A172 (cell line): ENCODE measurements at regions not wholly inside any gene's neighbourhood (a gene's known extent, or its start where the extent isn't known, plus 50 kb on each side); places are given as distances from the start of the nearest gene placed in this dataset.

Experiments
- DNase-seq: peaks from one replicate; pipeline ENCODE4 v3.0.0-alpha.2; 2015; ENCODE audit warnings: low spot score

DNA sequence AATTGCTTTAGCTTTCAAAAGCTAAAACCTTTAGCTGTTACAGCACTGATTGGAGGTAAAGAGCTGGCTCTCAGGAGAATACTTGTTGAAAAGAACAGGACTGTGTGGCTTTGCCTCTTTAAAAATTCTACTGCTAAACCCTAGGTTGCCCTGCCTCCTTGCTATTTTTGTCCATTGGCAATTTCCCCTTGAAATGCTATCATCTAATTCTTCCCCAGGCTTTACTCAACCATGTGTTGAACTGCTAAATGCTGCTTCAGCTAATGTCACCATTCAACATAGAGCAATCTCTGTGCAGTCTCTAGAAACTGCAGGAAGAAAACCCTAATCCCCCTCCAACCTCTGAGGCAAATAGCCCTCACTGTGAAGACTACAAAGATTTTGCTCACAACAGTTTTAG lies 203.7 kb upstream of the ARX start:
- DNase-seq = no peak

DNA sequence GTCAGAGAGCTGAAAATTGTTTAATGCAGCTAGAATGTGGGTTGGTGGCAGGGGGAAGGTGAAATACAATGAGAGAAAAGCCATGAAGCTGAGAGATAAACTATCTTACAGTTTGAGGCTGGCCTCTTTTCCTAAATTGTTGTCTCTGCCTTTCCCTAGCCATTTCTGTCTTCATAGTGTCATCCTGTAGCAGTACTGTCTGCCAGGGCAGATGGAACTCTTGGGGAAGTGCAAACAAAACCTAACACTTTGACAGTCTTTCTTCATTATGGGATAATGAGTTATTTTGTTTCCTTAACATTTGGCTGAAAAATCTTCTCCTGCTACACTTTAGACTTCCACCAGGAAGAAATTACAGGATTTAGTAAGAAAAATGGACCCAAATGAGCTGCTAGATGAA lies 197.8 kb upstream of the ARX start:
- no peak for DNase-seq

DNA sequence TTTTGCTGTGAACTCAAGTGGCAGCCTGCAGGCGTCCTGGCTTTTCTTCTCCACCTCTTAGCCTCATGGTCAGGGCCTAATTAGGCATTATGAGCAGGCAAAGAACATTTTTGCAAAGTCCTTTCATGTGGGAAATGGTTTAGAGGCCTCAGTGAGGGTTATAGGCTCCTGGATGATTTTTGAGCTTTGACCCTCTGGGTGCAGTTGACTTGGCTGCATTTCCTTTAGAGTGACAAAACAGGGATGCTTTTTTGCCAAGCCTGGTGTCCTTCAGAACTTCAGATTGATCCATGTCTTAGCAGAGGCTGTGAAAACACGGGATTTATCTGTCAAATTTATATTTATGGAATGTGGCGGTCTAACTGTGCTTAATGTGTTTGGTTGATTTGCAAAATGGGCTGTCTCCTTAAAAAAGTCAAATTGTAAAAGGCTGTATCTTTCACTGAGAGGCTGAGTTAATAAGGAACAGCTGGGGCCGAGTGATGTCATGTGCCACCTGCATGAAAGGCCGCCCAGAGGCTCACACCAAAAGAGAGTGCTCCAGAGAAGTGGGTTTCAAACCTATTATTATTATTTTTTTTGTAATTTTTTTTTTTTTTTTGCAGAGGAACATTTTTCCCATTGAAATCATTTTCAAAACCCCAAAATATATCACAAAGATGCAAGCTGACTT lies 192.2 kb upstream of the ARX start:
- no peak for DNase-seq

DNA sequence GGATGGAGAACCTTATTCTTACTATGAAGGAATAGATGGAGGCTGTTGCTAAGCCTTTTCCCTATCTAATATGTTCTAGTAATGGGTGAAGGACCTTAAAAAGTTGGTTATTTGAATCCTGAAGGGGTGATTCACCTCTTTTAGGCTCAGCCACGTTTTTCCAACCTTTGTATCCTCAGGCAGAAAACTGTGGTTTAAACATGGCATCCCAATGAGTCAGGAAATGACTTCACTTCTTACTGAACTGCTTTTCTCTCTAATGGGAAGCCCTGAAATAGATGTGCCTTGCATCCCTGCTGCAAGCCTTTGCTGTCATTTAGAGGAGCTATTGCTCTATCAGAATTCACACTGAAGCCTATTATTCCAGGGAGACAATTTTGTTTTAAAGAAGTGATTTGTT lies 191.0 kb upstream of the ARX start:
- peak; percentile 85 for DNase-seq

DNA sequence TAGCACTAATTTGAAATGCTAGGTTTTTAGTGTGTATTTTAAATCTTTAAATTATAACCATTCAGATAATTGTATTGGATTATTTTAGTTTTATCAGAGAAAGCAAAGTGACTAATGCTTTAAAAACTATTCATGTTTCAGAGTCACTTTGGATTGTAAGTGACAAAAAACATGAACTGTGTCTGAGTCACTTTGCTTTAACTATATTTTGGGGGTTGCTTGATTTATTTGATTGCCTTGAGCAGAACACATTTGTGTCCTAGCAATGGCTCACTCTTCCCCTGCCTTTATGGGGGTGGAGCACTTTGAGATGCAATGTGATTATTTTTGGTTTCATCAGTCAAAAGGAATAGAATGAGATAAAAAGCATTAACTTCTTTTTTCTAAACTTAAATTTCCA lies 188.4 kb upstream of the ARX start:
- peak; percentile 38 for DNase-seq

DNA sequence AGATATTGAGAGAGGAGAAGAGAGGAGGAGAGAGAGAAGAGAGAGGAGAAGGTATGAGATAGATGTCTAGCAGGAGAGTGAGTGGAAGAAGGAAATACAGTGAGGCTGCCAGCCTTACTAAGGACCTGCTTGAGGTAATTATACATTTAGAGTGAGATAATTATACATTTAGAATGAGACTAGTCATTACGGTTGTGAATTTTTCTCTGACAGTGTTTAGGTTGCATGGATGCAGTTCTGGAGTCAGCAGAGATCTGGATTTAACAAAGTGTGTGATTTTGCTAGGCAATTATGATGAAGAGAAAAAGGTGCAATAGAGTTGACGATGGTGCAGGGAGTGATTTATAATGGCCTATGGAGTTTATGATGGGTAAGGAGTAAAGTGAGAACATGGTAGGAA lies 187.1 kb upstream of the ARX start:
- no peak for DNase-seq

DNA sequence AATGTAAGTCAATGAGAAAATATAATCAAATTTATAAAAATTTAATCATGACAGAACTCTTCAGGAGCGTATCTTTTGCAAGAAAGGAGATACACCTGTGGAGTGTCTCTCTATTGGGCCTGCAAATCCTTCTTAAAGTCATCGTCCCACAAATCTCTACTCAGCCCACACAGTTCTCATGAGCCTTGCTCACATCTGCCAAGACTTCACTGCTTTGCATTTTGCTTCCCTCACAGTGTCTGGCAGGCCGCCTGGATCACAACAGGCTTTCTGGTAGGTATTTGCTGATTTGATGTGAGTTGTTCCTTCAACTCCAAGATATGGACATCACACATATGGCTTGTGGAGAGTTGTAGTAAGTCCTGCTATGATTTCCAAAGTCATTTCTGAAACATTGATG lies 183.1 kb upstream of the ARX start:
- DNase-seq = no peak

DNA sequence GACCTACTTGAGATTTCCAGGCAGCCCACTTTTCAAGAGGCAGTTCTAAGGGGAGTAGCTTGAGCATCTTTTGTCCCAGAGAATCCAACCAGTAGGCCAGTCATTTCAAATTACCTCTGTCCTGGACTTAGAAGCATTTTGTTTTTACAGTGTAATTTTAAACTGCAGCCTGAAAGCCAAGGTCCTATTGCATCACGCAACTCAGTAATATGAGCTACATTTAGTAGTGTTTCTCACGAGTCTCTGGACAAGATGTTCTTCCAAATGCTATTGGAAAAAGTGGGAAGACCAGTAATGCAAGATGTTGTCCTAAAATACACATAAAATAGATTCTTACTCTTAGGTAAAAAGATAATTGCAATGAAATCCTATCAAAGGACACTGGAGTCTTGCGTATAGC lies 182.5 kb upstream of the ARX start:
- no peak for DNase-seq

DNA sequence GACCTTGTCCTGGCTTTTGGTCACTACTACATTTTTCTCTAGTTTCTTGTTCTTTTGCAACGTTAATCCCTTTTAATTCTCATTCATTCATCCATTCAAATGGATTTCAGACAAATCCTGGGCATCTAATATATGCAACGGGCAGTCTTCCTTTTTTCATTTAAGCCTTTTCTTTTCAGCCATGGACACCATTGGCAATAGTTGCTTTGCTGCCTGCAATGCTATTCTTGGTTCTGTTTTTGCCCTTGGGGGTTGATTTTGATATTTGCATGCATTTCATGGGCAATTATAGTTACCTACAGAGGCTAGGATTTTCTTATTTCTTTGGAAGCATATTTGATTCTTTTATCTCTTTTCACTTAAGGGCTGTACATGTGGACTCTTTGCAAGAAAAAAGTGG lies 180.5 kb upstream of the ARX start:
- no peak for DNase-seq

DNA sequence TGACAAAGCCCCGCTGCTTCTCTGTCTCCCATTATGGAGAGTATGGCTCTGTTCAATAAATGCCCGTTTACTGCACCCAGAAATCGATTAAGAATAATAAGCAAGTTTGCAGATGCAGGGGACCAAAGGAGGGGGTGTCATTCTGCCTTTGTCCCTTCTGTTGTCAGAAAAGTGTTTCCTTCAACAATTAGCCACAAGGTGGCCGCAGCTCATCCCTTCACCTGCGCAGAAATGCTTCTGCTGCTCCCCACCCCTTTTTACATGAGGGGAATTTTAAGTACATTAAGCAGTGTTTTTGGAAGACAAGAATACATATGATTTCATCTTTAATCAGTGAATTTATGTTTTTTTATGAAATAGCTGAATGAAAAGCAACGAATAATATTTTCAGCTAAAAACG lies 175.6 kb upstream of the ARX start:
- DNase-seq = no peak

DNA sequence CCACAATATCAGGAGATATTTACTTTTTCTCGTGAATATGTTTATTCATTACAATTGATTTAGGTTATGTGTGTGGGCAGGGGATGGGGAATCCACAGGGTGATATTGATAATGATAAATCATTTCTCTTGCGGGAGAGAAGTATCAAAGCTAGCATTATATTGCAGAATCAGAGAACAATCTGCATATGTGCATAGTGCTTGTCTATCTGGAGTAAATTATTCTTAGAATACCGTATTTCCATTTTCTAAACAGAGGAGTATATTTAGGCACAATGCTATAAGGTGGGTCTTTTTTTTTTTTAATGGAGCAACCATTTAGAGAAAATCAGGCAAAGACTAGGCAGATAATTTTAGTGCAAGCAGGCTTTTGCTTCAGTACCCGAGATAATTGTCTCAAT lies 166.0 kb upstream of the ARX start:
- DNase-seq = no peak

DNA sequence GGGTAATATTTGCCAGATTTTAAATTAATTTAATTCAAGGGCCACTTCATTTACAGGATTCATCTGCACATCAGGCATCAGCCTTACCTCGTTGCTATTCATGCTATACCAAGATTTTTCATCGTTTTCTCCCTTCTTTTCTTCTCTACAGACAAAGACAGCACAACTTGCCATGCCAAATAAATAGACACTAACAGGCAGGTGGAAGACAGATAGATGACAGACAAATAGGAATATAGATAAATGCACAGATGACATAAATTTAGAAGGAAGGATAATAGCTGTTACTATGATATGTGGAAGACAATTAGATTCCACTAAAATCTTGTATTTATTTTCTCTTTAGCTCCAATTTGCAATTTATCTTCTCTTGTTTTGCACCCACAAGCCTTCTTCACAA lies 164.5 kb upstream of the ARX start:
- DNase-seq = no peak

DNA sequence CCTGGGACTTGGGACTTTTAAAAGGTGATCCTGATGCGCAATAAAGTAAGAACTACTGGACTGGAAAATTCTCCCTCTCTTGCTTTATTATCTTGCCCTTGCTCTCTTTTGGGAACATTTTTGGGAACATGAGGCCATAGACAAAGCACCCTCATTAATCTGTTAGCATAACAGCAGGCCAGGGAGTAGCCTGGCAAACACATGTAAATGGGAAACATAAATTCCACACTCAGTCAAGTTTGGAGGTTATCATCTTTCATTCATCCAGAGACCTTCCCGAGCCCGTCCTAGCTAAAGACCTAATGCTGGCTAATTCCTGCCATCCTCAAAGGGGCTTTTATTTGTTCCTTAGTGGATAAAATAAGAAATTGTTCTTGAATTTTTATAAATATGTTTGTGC lies 162.8 kb upstream of the ARX start:
- DNase-seq = no peak

DNA sequence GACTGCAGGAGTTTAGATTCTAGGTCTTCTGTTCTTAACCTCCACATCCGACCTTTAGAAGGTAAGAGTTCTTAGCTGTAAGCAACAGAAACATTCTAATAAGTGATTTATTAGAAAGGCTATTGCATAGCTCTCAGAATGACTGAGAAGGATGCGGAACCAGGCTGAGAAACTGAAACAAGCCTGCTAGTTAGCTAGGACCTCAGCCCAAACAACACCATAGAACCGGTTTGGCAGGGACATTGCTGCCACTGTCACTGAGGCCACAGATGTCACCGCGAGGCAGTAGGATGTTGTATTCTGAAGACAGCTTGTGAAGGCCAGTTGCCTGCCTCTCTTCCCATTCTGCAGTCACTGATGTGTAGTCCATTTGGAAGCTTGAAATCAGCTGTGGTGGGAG lies 160.0 kb upstream of the ARX start:
- no peak for DNase-seq

DNA sequence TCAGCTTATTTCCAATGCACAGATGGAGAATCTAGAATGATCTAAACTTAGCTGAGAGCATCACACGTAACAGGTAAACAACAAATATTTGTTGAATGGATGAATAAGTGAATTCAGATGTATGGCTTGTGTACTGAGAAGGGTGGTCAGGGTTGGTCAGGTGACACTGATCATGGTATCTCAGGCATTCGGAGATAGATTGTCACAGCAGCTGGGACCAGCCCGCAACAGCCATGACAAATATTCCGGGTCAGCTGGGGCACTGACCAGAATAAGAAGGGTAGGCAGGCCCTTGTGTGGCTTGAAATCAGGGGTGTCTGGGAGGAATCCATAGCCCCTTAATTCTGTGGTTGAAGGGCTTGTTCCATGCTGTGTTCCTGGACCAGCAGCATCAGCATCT lies 159.4 kb upstream of the ARX start:
- DNase-seq = no peak

DNA sequence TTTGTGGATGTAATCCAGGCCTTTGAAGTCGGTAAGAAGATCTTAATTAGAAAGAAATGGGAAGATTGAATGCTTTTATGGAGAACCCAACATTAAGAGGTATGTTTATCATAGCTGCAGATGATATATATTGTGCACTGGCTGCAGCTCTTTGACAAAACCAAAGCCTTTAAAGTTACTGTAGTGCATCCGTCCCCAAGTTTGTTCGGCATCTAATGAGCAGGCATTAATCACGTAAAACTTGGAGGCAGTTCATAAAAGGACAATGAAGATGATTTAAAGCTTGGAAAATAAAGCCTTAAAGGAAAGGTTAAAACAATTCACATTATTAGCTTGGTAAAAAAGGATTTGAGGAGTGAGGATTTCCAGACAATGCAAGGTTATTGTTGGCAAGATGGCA lies 150.8 kb upstream of the ARX start:
- DNase-seq = peak; percentile 4

DNA sequence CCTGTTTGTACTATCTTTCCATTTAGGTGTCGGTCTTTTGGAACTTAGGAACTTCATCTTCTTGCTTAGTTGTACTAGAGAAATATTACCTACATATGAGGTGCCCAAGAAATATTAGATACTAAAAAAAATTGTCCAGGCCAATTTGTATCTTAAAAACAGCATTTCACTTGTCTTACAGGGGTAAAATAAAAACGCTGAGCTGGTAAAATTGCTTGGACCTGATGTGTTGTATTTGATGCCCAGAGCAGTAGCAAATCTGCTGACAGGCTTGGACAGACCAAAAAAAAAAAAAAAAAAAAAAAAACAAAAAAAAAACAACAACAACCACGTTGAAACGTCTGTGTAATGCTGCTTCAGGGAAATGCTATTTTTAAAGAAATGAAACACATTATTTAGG lies 150.4 kb upstream of the ARX start:
- DNase-seq = no peak

DNA sequence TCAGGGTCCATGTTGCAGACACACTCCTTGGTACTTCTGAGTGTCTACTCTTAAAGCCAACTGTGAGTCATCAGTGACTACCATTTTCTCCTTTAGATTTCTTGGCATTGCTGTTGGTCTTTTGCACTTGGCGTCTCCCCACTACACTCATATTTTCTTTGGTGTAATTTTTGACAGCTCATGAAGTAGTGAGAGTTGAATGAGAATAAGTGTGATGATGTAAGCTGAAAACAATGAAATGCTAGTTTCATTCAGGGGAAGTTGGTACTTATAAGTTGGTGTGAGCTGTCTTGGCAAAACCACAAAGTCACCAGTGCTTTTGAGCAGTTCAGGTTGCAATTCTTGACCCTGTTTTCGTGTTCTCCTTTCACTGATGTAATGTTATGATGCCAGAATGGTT lies 142.9 kb upstream of the ARX start:
- DNase-seq = peak; percentile 94

DNA sequence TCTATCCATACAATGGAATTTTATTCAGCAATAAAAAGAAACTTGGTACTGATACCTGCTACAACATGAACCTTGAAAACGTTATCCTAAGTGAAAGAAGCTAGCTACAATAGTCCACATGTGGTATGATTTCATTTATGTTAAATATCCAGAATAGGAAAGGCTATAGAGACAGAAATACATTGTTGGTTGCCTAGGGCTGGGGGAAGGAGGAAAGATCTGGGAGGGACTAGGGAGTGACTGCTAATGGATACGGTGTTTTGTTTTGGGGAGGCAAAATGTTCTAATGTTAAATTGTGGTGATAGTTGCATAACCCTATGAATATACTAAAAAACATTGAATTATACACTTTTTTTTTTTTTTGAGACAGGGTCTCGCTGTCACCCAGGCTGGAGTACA lies 141.1 kb upstream of the ARX start:
- no peak for DNase-seq

DNA sequence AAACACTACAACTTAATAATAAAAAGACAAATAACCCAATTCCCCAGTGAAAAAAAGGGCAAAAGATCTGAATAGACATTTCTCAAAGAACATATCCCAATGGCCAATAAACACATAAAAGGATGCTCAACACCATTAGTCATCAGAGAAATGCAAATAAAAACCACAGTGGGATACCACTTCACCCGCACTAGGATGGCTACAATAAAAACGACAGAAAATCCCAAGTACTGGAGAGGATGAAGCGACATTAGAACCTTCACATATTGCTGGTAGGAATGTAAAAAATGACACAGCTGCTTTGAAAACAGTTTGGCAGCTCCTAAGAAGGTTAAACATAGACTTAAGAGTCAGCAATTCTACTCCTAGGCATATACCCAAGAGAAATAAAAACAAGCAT lies 140.6 kb upstream of the ARX start:
- DNase-seq = peak; percentile 90

DNA sequence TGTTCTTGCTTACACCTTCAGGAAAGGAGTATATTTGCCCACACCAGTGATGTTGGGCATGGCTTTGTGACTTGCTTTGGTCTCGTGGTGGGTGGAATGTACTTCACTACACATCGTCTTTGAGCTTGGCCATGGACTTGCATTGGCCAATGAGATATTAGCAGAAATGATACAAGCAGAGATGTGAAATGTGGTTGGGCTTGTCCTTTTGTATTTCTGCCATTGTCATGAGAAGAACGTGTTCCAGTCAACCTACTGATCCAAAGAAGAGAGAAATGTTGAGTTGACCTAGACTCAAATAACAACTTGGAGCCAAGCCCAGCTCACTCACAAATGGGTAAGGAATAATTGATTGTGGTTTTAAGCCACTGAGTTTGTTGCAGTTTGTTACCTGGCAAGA lies 138.4 kb upstream of the ARX start:
- no peak for DNase-seq

DNA sequence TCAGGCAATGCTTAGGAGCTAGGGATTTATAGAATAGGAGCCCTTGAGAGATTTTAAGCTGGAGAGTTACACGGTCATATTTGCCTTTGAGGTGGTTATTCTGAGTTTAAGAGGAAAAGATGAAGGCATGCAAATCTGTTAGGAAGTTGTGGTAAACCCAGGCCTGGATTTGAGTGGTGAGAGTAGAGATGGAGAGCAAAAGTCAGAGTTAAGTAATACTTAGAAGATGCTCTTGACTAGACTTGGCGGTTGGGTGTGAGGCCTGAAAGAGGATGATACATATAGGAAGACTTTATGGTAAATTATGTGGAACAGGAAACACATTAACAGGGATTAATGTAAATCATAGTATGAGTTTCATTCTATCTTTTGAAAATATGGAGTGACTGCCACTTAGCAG lies 136.0 kb upstream of the ARX start:
- DNase-seq = no peak

DNA sequence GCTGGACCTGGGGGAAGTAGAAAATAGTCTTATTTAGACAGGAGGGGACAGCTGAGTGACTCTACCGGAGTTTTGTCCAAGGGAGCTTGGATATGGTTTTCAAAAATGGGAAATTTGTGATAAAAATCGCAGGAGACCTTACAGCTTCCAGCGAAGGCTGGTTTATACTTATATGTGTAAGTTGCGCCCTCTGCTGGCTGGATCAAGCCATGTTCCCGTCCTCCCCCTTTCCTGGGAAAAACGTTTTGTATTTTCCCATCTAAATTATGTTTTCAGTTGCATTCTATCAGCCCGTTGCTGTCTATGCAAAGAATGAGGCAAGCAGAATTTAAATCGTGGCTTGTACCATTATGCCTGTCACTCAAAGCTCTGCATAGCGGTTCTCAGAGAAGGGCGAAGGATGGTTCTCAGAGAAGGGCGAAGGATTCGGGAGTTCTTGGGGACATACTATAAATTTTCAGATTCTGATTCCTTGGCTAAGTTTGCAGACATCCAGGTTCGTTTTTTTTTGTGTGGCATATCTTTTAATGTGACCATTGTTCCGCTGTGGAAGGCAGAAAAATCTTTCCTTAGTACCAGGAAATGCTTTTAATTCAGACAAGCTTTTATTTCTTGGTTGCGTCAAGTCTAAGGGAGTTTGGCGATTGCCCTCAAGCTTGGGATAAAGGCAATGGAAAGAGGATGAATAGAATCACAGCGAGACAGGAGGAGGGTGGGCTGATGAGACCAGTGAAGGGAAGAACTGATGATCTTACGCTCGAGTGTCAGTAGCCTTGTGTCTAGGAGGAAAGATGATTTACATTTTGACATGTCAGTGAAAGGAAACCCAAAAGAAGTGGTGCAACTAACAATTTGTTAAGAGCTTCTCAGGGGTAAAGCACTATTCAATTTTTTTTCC lies 128.5 kb upstream of the ARX start:
- peak; percentile 38 for DNase-seq

DNA sequence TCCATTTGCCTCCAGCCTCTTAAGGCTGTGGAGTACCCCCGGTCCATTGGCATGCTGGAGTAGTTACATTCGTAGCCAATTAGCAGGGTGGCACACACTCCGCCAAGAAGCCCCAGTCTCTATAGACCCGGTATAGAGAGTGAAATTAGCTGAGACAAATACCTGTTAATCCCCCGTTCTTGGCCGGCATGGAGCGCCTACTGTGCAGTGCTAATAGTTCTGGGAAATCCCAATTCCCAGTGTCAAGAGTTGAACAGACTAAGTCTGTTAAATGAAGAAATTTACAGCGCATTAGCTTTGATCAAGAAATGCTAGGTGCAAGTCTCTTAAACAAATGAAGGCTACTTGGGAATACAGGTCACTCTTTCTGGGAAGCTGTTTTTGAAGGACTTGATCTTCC lies 127.8 kb upstream of the ARX start:
- DNase-seq = no peak
